Effector memory CD4-positive, alpha-beta T cell (primary cell): ENCODE measurements at regions not wholly inside any gene's neighbourhood (a gene's known extent, or its start where the extent isn't known, plus 50 kb on each side); places are given as distances from the start of the nearest gene placed in this dataset.
"Not testable (repeated sequence)": the region's sequence is repeated elsewhere in the genome, so short reads cannot be mapped to it uniquely, and the experiment has no call there.

Source experiments
- DNase-seq, 3 donors: peaks; one replicate each; pipeline ENCODE4 v3.0.0-alpha.2; 2020
- H3K27ac ChIP-seq: 2 replicates; pipeline ENCODE4 v1.7.0; 2013; ENCODE audit warnings: mild to moderate bottlenecking, low read length, moderate library complexity; ENCODE audit not compliant: insufficient read depth, poor library complexity, severe bottlenecking
- H3K27me3 ChIP-seq: replicated peaks from 2 replicates; pipeline ENCODE4 v1.7.0; 2013; ENCODE audit warnings: mild to moderate bottlenecking, low read length; ENCODE audit not compliant: insufficient read depth, control insufficient read depth, poor library complexity, severe bottlenecking
- H3K36me3 ChIP-seq: 2 replicates; pipeline ENCODE4 v1.7.0; 2013; ENCODE audit warnings: mild to moderate bottlenecking, low read length, moderate library complexity; ENCODE audit not compliant: control insufficient read depth, insufficient read depth
- H3K4me1 ChIP-seq: 2 replicates; pipeline ENCODE4 v1.7.0; 2013; ENCODE audit warnings: low read length, mild to moderate bottlenecking; ENCODE audit not compliant: control insufficient read depth, insufficient read depth, poor library complexity, severe bottlenecking
- H3K4me3 ChIP-seq: 2 replicates; pipeline ENCODE4 v1.7.0; 2013; ENCODE audit warnings: low read length, low read depth, mild to moderate bottlenecking; ENCODE audit not compliant: insufficient read depth, poor library complexity, severe bottlenecking
- H3K9me3 ChIP-seq: 2 replicates; pipeline ENCODE4 v1.7.0; 2013; ENCODE audit warnings: mild to moderate bottlenecking, low read length, moderate library complexity; ENCODE audit not compliant: control insufficient read depth

DNA sequence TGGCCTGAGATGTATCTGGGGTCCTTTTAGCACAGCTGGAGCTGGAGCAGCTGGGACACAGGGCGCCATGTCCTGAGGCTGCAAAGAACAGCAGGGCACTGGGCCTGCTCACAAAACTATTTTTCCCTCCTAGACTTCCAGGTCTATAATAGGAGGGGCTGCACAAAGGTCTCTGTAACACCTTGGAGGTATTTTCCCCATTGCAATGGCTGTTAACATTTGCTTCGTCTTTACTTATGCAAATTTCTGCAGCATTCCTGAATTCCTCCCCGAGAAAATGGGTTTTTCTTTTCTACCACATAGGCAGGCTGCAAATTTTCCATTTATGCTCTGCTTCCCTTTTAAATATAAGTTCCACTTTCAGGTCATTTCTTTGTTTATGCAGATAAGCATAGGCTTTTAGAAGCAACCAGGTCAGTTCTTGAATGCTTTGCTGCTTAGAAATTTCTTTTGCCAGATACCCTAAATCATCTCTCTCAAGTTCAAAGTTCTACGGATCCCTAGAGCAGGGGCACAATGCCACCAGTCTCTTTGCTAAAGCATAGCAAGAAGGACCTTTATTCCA, 130.8 kb downstream of the PCSK1 start:
- no peaks in the 10 kb centered on the region for H3K36me3 ChIP-seq
- no peak overlapping the region for H3K4me3 ChIP-seq
- H3K27ac ChIP-seq: no peak overlapping the region
- no peaks in the 10 kb centered on the region for H3K4me1 ChIP-seq
- no peaks in the 10 kb centered on the region for H3K27me3 ChIP-seq
- no peaks in the 10 kb centered on the region for H3K9me3 ChIP-seq
- DNase-seq: no peak

DNA sequence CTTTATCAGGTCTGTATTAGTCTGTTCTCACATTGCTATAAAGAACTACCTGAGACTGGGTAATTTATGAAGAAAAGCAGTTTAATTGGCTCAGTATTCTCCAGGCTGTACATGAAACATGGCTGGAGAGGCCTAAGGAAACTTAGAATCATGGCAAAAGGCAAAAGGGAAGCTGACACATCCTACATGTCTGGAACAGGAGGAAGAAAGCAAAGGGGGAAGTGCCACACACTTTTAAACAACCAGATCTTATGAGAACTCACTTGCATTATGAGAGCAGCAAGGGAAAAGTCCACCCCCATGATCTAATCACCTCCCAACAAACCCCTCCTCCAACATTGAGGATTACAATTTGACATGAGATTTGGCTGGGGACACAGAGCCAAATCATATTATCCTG, 132.1 kb downstream of the PCSK1 start:
- no peak overlapping the region for H3K4me3 ChIP-seq
- no peak for DNase-seq

GRCh38 chr5:96297867-96298266, 135.2 kb downstream of the PCSK1 start:
- H3K36me3 ChIP-seq: no peaks in the 10 kb centered on the region
- no peaks in the 10 kb centered on the region for H3K4me1 ChIP-seq
- H3K4me3 ChIP-seq: no peak overlapping the region
- no peaks in the 10 kb centered on the region for H3K27me3 ChIP-seq
- DNase-seq: no peak
- H3K27ac ChIP-seq: no peak overlapping the region
- no peaks in the 10 kb centered on the region for H3K9me3 ChIP-seq

More for the DNA sequence above, 132.1 kb downstream of the PCSK1 start:
- no peaks in the 10 kb centered on the region for H3K27me3 ChIP-seq
- no peak overlapping the region for H3K27ac ChIP-seq
- no peaks in the 10 kb centered on the region for H3K4me1 ChIP-seq
- H3K9me3 ChIP-seq: no peaks in the 10 kb centered on the region
- no peaks in the 10 kb centered on the region for H3K36me3 ChIP-seq

DNA sequence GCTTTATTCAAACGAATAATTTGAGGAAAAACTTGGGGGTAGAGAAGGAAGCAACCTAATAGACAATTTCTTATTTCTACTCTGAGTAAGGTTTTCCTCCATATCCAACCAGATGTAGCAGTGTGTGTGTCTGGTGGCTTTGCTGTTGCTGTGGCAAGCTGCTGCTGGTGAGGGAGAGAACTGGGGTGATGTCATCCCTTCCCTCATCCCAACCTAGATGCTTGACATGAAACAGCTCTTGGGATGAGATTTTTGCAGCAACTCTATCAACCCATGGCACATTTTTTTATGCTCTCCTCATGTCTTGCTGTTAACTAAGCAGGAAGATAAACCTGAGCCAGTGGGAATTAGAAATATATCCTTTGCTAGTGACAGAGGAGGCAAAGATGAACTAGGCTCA, 135.8 kb downstream of the PCSK1 start:
- no peak for DNase-seq
- H3K9me3 ChIP-seq: no peaks in the 10 kb centered on the region
- H3K27me3 ChIP-seq: no peaks in the 10 kb centered on the region
- no peak overlapping the region for H3K4me3 ChIP-seq
- no peaks in the 10 kb centered on the region for H3K36me3 ChIP-seq
- no peak overlapping the region for H3K27ac ChIP-seq
- H3K4me1 ChIP-seq: no peaks in the 10 kb centered on the region

DNA sequence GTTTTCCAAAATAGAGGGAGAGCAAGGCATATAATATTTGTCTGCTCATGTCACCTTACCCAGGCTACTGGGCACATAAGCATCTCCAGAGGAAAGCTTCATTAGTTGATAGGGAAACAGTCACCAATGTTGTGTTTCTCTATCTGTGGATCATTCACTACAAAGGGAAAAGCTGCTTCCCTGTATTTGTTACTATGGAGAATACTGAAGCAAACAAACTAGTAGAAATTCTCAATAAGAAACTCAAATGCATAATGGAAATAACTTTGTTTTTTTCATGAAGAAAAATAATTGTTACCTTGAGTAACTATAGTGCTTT, 138.2 kb downstream of the PCSK1 start:
- no peak overlapping the region for H3K4me3 ChIP-seq
- no peaks in the 10 kb centered on the region for H3K27me3 ChIP-seq
- no peak for DNase-seq
- H3K4me1 ChIP-seq: no peaks in the 10 kb centered on the region
- H3K9me3 ChIP-seq: no peaks in the 10 kb centered on the region
- H3K27ac ChIP-seq: no peak overlapping the region
- no peaks in the 10 kb centered on the region for H3K36me3 ChIP-seq

- Histone ChIP-seq H3K27me3 (no peaks in the 10 kb centered on the region), H3K9me3 (no peaks in the 10 kb centered on the region), H3K4me3 (no peak overlapping the region), H3K36me3 (no peaks in the 10 kb centered on the region), H3K4me1 (no peaks in the 10 kb centered on the region), H3K27ac (no peak overlapping the region)
- no peak for DNase-seq
Observed at GRCh38 chr5:96293966-96294883, 138.8 kb downstream of the PCSK1 start.

DNA sequence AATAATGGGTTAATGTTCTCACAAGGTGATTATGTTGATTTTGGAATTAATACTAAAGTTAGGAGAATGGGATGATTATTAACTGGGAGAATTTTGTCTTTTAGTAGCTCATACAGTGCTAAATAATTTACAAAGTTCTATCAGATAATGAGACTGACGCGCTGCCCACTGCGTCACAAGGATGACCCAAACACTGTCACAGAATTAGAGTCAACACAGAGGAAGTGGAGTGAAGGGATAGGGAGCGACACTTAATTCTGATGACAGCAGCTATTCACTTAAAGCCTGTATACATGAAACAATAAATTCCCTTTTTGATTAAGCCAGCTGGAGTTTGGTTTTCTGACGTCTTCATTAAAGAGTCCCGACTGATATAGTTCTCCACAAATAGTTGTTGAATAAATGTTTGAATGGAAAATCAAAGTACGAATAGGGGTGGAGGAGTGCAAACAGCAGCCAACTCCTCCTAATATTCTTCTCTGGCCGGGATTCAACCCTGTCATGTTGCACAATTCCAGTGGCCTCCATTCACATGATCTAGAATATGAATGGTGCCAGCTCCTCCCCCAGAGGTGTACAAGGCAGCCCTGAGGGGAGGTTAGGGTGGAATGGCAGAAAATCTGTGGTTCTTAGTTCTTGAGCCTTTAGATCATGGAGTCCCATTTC, 140.3 kb downstream of the PCSK1 start:
- Histone ChIP-seq H3K27me3 (no peaks in the 10 kb centered on the region), H3K36me3 (no peaks in the 10 kb centered on the region), H3K9me3 (no peaks in the 10 kb centered on the region), H3K27ac (no peak overlapping the region), H3K4me3 (no peak overlapping the region), H3K4me1 (no peaks in the 10 kb centered on the region)
- no peak for DNase-seq

DNA sequence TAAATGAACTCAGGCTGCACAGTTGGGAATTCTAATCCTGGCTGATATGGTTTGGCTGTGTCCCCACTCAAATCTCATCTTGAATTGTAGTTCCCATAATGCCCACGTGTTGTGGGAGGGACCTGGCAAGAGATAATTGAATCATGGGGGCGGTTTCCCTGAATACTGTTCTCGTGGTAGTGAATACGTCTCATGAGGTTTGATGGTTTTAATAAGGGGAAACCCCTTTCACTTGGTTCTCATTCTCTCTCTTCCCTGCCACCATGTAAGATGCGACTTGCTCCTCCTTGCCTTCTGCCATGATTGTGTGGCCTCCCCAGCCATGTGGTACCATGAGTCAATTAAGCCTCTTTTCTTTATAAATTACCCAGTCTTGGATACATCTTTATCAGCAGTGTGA, 143.8 kb downstream of the PCSK1 start:
- not testable (repeated sequence) for H3K9me3 ChIP-seq, H3K36me3 ChIP-seq, DNase-seq, H3K27ac ChIP-seq, H3K4me3 ChIP-seq, H3K27me3 ChIP-seq, H3K4me1 ChIP-seq

DNA sequence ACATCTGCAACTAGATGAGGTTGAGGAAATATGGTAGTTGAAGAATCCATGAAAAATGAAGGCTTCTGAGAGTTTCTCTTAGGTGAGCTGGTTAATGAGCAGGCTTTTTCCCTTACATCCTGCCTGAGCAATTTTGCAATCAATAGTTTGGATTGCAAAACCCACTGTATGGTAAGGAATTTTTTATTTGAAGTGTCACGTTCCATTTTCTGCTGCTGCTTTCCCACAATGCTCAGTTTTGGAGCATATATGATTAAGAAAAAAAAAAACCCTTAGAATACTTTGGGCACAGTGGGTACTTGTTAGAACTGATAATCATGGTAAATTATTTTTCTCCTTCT, 144.2 kb downstream of the PCSK1 start:
- DNase-seq: no peak
- H3K27me3 ChIP-seq: no peaks in the 10 kb centered on the region
- H3K4me1 ChIP-seq: no peaks in the 10 kb centered on the region
- H3K9me3 ChIP-seq: no peaks in the 10 kb centered on the region
- H3K27ac ChIP-seq: no peak overlapping the region
- no peaks in the 10 kb centered on the region for H3K36me3 ChIP-seq
- no peak overlapping the region for H3K4me3 ChIP-seq

DNA sequence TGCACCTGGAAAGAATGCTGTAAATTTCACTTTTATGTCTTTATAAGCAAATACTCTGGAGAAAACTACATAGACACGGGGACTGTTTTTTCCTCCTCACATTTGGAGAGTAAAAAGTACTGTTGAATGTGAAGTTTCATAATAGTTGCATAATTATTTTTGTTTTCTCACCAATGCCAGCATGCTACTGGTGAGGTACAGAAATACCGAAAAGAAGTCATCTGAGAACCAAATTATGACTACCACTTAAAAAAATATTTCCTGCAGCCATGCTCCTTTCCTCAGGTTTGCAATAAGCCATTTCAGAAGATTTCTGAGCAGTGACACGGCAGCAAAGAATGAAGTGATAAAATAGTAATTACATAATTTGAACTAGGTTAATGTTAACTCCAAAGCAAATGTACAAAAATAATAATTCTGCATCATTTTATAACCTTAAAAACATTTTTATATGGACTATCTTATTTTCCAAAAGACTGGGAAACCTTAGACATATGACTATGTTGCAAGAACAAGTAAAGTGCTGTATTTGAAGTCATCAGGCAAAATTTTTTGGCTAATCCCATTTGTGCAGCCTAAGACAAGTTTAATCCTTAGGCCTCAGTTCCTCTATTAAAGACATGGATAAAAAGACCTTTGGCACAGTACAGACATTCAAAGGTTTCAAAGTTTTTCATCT, 144.7 kb downstream of the PCSK1 start:
- H3K9me3 ChIP-seq: no peaks in the 10 kb centered on the region
- H3K36me3 ChIP-seq: no peaks in the 10 kb centered on the region
- H3K27me3 ChIP-seq: no peaks in the 10 kb centered on the region
- no peak for DNase-seq
- no peak overlapping the region for H3K4me3 ChIP-seq
- H3K4me1 ChIP-seq: no peaks in the 10 kb centered on the region
- H3K27ac ChIP-seq: no peak overlapping the region
